Embryonic facial prominence (tissue), 1 donor: ENCODE measurements at regions not wholly inside any gene's neighbourhood (a gene's known extent, or its start where the extent isn't known, plus 50 kb on each side); places are given as distances from the start of the nearest gene placed in this dataset.
"Not testable (repeated sequence)": the region's sequence is repeated elsewhere in the genome, so short reads cannot be mapped to it uniquely, and the experiment has no call there.

Experiments used
- DNase-seq: peaks from one replicate; pipeline ENCODE4 v3.0.0-alpha.2; 2016; ENCODE audit errors: extremely low spot score

DNA sequence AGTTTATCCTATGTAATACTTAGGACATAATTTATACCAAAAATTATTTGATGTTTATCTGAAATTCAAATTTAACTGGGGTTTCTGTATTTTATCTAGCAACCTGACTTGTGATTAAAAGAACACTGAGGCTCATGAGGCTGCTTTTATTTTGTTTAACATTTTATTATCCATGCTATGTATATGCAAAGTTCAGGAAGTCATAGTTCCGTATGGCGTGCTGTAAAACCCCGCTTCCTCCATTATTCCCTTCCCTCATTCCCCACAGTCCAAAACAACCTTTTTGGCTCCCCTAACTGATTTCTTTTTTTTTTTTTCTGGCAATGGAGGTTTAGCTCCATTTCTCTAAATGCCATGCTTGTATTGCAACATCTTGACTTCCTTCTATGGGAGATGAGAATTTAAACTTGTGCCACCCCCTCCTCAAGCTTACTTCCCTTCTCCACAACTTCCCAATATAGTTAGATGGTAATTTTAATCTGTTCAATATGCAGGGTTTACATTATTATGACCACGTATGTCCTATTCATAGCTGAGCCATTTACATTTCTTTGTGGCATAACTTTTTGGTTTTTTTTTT is 138.0 kb upstream of the DNAH14 start:
- DNase-seq: no peak

DNA sequence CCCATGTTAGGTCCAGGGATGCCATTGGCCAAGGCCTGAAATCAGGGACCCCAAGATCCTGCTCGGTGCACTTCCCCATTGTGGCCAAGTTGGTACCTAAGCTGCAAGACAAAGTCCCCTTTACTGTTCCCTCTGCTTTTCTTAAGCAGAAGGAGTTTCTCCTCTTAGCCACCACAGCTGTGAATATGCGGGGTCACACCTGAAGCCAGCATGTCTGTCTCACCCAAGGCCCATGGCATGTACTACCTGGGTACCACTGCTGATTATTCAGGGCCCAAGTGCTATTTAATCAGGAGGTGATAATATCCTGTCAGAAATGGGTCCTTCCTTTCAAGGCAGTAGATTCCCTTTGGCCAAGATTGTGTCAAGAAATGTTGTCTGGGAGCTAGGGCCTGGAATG is 133.9 kb upstream of the DNAH14 start:
- no peak for DNase-seq

DNA sequence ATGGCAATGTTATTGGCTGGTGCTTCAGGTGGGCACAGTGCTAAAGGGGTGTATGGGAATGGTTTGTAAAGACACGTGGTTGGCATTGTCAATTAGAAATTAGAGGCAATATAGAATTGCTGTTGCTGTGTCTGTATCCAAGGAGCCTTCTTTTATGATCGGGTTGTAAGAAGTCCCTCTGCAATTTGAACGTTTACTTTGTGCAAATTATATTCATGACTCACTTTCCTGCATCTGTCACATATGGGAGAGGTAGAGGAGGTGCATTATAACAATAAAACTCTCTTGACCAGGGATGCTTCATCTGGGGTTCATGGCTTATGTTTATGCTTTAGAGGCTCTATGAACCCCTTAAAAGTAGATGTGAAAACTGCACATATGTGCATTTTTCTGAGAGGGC is 130.4 kb upstream of the DNAH14 start:
- no peak for DNase-seq

DNA sequence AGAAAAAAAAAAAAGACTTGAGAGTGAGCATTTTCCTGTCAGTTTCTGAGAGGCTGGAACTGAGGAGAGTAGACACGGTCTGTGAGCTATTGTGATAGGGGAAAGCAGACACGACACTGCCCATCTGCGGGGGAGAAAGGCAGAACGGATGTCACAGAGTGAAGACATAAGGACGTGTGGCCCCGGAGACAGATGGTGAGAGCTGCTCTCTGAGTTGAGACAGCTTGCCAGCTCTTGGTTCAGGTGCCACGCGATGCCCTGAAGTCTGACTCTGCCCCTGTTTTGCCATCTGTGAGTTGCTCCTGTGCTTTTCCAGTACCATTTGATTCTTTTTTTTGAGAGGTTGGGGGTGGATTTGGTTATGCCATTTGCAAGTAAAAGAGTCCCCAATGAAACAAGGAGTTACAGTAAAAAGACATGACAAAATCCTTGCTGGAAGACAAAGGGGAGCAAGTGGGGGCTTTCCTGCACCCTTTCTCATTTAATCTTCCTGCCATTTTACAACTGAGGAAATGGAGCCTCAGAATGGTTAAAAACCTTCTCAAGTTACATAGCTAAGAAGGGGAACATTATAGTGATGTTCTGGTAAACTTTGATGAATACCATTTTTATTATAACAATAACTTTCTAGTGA is 128.9 kb upstream of the DNAH14 start:
- DNase-seq: no peak

DNA sequence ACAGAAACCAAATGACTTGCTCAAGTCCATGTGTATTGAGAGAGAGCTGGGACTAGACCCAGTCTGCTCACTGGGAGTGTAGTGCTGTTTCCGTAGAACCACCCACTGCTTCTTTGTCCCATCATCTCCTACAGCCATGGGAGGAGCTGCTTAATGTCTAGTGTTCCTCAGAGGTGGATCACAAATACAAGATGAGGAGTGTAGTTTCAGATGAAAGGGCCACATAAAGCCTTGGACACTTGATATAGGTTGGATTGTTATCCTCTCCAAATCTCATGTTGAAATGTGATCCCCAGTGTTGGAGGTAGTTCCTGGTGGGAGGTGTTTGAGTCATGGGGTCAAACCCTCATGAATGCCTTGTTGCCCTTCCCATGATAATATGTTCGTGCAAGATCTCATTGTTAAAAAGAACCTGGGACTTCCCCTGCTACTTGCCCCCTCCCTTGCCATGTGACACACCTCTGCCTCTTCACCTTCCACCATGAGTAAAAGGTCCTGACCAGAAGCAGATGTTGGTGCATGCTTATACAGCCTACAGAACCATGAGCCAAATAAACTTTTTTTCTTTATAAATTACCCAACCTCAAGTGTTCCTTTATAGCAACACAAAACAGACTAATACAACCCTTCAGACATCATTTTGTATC is 127.5 kb upstream of the DNAH14 start:
- no peak for DNase-seq

DNA sequence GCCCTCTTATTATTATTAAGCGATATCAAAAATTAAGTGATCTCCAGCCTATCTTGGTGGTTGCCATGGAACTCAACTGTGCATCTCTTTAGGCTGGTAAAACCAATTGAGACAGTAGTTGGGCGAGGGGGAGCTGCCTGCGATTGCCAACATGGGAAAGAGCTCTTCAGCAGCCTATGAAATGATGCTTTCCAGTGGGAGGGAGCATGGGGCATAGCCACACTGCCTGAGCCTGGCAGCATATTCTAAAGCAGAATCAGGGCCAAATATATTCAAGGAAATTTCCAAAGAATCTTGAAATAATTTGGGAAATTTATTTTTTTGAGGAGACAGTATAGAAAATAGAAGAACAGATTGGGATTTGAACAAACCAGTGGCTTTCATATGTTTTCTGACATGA is 126.9 kb upstream of the DNAH14 start:
- no peak for DNase-seq

DNA sequence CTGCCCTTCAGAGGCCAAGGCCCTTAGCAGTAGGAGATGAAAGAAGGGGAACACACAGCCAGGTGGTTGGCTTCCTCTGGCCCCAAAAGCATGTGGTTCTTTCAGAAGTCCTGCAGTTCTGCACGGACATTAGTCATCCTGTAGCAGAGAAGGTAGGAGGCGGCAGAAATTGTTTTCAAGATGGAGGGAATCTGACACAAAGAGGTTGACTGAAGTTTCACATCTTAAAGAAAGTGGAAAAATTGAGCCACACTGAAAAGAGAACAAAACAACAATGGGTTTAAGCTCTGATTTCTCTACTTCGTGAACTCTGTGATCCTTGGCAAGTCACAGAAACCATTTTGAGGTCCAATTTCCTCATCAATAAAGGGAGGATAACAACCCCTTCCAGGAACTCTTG is 125.3 kb upstream of the DNAH14 start:
- no peak for DNase-seq

DNA sequence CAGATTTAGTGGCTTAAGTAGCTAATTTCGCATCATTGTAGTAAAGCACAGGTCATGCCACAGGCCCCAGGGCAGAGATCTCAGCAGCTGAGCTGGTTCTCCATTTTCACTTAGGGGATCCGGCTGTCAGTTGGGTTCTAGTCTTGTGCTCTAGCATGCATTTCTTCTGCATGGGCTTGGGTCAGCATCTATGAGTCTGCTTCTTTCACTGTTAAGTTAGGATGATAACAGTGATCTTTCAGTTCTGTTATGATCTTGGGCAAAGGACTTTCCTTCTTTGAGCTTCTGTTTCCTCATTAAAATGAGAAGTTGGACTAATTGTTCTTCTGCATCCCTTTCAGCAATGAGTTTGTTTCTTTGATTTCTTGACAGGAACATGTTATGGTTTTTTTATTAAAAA is 123.6 kb upstream of the DNAH14 start:
- DNase-seq: no peak

DNA sequence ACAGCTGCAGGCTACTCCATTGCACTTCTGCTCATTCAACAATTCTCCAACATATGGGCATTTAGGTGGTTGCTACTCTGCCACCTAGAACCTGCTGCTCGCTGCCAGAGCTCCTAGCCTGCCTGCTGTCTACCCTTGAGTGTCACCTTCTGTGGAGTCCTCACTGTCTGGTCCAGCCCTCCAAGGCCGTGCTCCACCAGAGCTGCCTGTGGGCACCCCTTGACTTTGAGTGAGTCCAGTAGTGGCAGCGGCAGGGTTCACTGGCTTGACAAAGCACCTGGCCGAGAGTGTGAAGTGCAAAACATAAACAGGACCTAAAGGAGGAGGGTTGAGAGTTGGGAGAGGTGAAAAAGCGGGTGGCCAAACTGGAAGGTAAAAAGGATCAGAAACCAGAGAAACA is 120.3 kb upstream of the DNAH14 start:
- no peak for DNase-seq

DNA sequence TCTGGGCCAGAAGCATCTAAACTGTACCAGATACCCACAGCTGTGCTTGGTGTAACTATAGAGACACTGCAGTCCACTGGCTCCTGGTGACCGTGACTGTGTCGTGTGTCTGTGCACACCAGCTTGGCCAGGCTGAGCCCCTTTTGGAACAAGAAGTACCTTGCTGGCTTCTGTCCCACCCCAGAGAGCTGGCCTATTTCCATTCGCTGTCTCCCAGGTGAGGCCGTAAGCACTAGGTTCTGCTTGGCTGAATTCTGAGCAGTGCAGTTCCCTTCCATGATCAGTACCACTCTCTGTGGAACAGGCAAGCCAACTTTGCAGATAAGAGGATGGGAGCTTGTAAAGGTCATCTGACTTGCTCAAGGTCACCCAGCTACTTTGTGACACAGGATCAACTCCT is 119.9 kb upstream of the DNAH14 start:
- no peak for DNase-seq

DNA sequence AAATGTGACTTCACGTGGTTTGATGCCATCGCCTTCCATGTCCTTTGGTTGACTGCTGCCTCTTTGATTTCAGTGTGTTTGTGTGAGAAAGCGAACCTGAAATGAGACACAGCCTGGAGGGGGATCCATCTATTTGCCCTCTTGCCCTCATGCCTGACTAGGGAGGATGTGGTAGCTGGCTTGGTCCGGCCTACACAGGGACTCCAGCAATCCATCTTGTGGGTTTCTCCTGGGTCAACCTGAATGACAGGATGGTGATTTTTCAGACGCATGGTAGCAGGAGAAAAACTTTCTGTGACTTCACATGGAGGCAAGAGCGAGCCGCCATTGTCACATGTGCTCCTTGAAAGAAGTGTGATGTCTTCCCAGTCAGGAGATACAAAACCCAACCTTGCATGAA is 117.9 kb upstream of the DNAH14 start:
- DNase-seq: no peak

DNA sequence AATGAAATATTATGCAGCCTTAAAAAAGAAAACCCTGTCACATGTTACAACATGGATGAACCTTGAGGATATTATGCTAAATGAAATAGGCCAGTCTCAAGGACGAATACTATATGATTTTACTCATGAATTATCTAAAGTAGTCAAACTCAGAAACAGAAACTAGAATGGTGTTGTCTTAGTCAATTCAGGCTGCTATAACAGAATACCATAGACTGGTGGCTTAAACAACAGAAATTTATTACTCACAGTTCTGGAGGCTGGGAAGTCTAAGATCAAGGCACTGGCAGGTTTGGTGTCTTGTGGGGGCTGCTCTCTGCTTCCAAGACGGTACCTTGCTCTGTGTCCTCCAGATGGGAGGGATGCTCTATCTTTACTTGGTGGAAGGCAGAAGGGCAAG is 113.8 kb upstream of the DNAH14 start:
- no peak for DNase-seq

DNA sequence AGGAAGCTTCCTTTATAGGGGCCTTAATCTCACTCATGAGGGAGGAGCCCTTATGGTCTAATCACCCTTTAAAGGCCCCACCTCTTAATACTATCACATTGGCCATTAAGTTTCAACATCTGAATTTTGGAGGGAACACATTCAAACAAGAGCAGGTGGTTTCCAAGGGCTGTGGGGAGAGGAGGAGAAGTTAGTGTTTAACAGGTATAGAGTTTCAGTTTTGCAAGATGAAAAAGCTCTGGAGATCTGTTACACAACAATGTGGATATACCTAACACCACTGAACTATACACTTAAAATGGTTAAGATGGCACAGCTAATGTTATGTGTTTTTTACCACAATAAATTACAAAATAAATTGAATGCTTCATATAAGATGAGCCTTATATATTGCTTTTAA is 113.4 kb upstream of the DNAH14 start:
- DNase-seq: no peak

DNA sequence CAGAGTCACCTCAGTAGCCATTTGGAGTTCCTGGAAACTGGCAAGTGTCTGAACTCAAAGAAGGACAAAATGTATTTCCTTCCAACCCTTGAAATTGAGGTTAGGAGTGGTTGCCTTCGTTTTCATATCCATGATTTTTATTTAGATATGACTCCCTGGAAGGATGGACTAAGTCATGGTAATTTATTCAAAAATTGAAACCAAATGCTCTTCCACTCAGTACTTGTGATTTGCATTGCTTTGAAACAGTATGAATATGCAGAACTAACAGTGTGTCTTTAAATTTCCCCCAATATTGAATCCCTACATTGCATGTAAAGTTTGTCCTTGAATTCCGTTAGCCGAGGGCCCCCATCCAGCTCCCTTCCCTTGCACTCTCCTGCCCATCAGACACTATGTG is 112.1 kb upstream of the DNAH14 start:
- DNase-seq: no peak

DNA sequence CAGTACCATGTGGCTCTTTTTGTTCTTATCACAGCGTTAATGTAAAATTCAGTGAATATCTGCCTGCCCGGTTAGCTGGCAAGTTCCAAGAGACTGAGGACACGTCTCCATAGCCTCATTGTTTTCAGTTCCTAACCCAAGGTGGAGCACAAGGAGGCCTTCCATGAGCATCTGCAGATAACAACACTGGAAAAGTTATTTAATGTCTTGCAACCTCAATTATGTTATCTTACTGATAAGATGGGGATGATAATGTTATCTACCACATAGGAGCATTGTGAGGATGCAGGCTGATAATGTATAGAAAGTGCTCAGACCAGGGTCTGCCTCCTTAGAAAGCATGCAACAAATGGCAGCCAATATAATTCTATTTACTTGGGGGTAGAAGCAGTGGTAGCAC is 109.6 kb upstream of the DNAH14 start:
- no peak for DNase-seq

DNA sequence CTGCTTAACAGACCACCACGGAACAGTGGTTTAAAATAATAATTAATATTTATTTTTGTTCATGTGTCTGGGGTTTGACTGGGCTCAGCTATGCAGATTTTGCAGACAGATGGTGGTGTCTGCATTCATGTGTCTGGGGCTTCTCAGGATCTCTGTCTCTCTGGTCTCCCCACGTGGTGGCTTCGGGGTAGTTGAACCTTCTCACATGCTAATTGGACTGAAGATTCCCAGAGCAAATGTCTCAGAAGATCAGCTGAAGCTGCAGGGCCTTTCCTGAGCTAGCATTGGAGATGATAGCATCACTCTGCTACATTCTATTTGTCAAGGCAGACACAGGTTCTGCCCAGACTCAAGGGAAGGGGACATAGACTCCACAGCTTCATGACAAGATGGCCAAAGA is 109.1 kb upstream of the DNAH14 start:
- DNase-seq: no peak

DNA sequence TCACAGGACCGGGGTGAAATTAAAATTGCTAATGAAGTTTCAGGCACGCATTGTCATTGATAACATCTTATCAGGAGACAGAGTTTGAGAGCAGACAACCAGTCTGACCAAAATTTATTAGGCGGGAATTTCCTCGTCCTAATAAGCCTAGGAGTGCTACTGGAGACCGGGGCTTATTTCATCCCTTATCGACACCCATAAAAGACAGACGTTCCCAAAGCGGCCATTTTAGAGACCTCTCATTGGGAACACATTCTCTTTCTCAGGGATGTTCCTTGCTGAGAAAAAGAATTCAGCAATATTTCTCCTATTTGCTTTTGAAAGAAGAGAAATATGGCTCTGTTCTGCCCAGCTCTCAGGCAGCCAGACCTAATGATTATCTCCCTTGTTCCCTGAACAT is 107.7 kb upstream of the DNAH14 start:
- not testable (repeated sequence) for DNase-seq

DNA sequence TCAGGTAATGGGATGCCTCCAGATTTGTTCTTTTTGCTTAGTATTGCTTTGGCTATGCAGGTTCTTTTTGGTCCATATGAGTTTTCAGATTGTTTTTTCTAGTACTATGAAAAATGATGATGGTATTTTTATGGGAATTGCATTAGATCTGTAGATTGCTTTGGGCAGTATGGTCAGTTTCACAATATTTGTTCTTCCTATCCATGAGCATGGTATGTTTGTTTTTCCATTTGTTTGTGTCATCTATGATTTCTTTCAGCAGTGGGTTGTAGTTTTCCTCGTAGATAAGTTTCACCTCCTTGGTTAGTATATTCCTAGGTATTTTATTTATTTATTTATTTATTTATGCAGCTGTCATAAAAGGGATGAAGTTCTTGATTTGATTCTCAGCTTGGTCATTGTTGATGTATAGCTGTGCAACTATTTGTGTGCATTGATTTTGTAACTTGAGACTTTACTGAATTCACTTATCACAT is 103.9 kb upstream of the DNAH14 start:
- no peak for DNase-seq

DNA sequence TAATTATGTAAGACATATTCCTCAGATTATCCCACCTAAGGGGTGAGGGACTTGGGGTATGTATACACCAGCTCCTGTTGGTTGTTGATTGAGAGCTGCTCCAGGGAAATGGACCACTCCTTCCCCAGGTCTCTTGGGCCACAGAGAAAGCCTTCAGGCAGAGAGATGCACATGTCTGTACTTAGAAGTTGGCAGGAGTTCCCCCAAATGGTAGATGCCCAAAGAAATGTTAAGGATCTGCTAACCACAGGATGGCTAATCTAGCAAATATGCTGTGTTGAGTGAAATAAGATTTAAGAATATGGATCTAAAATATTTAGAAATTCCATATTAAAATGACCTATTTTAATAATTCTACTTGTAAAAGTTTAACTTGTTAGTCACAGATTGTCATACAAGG is 100.8 kb upstream of the DNAH14 start:
- no peak for DNase-seq

DNA sequence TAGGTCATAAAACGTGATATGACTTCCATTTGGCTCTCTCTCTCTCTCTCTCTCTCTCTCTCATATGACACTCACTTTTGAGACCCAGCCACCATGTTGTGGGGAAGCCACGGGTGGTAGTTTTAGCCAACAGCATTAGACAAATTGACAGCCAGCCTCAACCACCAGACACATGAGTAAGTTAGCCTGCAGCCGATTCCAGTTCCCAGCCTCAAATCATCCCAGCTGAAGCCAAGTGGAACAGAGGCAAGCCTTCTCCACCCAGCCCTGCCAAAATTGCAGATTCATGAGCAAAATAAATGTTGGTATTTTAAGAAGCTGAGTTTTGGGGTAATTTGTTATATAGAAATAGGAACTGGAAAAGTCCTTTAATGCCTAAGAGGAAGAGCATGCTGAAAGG is 98.0 kb upstream of the DNAH14 start:
- no peak for DNase-seq

DNA sequence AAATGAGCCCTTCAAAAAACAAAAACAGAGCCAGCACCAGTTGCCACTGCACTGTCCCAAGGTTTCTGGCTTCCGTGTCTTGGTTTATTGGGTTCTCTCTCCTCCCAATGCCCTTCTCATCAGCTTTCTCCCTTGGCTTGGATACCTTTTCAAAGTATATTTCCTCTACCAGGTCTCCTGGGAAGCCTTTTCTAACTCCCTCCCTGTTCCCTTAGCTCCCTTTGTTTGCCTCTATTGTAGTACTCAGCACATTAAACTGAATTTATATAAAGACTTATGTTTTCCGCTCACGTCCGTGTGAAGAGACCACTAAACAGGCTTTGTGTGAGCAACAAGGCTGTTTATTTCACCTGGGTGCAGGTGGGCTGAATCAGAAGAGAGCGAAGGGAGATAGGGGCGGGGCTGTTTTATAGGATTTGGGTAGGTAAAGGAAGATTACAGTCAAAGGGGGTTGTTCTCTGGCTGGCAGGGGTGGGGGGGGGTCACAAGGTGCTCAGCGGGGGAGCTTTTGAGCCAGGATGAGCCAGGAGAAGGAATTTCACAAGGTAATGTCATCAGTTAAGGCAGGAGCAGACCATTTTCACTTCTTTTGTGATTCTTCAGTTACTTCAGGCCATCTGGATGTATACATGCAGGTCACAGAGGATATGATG is 89.7 kb upstream of the DNAH14 start:
- DNase-seq: not testable (repeated sequence)

DNA sequence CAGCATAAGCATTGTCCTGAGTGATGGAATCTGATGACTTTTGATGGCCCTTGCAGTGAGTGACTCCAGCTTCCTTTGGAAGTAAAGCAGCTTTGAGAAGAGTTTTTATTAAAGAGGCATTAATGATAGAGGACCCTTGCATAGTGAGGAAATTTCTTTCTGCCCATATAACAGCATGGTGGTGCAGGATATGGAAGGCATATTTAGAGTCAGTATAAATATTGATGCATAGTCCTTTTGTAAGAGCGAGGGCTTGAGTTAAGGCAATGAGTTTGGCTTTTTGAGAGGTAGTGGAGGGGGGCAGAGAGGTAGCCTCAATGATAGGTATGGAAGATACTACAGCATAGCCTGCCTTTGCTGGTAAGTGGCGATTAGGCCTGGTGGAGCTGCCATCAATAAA is 87.7 kb upstream of the DNAH14 start:
- DNase-seq: not testable (repeated sequence)
